Activated CD4-positive, alpha-beta T cell treated with anti-CD3 and anti-CD28 coated beads, Interleukin-2, Interleukin-4, amounts not matched to agents 100 ng/mL and 50 ng/mL, durations not matched to agents 16 hours and 8 hours (primary cell): ENCODE measurements at regions not wholly inside any gene's neighbourhood (a gene's known extent, or its start where the extent isn't known, plus 50 kb on each side); places are given as distances from the start of the nearest gene placed in this dataset.

Experiments
- DNase-seq: peaks from one replicate; pipeline ENCODE4 v3.0.0-alpha.2; 2020; ENCODE audit warnings: low spot score

- no peak for DNase-seq
Observed at GRCh38 chr1:235025422-235025984, 103.1 kb downstream of the TOMM20 start.

GRCh38 chr1:235024711-235025421 is 103.8 kb downstream of the TOMM20 start:
- DNase-seq = no peak

GRCh38 chr1:235023711-235024439 is 104.8 kb downstream of the TOMM20 start:
- no peak for DNase-seq

- no peak for DNase-seq
Observed at GRCh38 chr1:235022981-235023710, 105.5 kb downstream of the TOMM20 start.

- no peak for DNase-seq
Observed at GRCh38 chr1:235022341-235022980, 106.2 kb downstream of the TOMM20 start.

- DNase-seq = no peak
Observed at GRCh38 chr1:235021815-235022214, 106.8 kb downstream of the TOMM20 start.

- DNase-seq = no peak
Observed at GRCh38 chr1:235021321-235021720, 107.3 kb downstream of the TOMM20 start.

- DNase-seq = no peak
Observed at GRCh38 chr1:235019961-235020360, 108.7 kb downstream of the TOMM20 start.

- DNase-seq = no peak
Observed at GRCh38 chr1:235019471-235019870, 109.2 kb downstream of the TOMM20 start.

GRCh38 chr1:235018720-235019444 is 109.8 kb downstream of the TOMM20 start:
- DNase-seq = peak; percentile 27

GRCh38 chr1:235018161-235018560 is 110.5 kb downstream of the TOMM20 start:
- DNase-seq = no peak

- DNase-seq = no peak
Observed at GRCh38 chr1:235017719-235018118, 110.9 kb downstream of the TOMM20 start.

GRCh38 chr1:235017191-235017590 is 111.4 kb downstream of the TOMM20 start:
- DNase-seq = no peak

GRCh38 chr1:235015291-235015985 is 113.2 kb downstream of the TOMM20 start:
- peak; percentile 85 for DNase-seq

- no peak for DNase-seq
Observed at GRCh38 chr1:235014756-235015155, 113.9 kb downstream of the TOMM20 start.

- no peak for DNase-seq
Observed at GRCh38 chr1:235013512-235013911, 115.1 kb downstream of the TOMM20 start.

GRCh38 chr1:235012436-235013210 is 116.0 kb downstream of the TOMM20 start:
- no peak for DNase-seq

GRCh38 chr1:235011599-235012435 is 116.8 kb downstream of the TOMM20 start:
- peak; percentile 99 for DNase-seq

- DNase-seq = peak; percentile 81
Observed at GRCh38 chr1:235011064-235011598, 117.5 kb downstream of the TOMM20 start.
